Ramos (cell line): ENCODE measurements at regions not wholly inside any gene's neighbourhood (a gene's known extent, or its start where the extent isn't known, plus 50 kb on each side); places are given as distances from the start of the nearest gene placed in this dataset.

Experiments used
- in situ Hi-C: fragments of 300-500 bp; cut with MboI; formaldehyde crosslinking; loops from one replicate; pipeline ENCODE4 v1.14.3; 2022; ENCODE audit warnings: low sequenced_read_pairs; ENCODE audit not compliant: unreplicated experiment

DNA sequence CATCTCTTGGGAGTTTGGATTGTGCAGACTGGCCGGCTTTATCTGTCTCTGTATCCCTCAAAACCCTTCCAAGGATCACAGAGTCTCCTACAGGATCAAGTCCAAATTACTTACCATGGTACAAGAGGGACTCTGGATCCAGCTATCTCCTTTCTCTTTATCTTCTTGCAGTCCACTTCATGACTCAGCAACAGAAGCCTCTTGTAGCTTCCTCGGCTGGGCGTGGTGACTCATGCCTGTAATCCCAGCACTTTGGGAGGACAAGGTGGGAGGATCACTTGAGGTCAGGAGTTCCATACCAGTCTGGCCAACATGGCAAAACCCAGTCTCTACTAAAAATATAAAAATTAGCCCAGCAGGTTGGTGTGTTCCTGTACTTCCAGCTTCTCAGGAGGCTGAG lies 189.7 kb downstream of the BCAT1 start:
- in situ Hi-C loops = no loop called here

DNA sequence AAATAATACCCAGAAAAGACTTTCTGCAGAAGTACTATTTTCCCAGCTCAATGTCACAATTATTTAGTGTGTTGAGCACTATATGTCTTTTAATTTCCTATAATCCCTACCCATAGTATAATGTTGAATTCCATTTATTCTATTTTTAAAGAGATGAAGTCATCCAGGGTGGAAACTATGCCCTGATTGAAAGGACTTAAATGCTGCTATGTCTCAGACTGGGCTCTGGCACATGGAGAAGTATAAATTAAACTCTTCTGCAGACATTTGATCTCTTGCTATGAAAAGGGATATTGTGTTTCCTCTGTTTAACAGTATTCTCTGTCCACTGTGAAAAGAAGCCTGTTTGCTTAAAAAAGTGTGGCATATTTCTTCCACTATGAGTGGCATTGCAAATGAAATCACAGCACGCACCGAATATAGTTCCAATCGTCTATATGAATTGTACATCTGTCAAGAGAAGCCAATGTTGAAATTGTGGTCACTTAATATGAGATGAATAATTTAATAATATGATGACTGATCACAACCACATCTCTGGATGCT lies 192.3 kb downstream of the BCAT1 start:
- in situ Hi-C loops = no loop called here

DNA sequence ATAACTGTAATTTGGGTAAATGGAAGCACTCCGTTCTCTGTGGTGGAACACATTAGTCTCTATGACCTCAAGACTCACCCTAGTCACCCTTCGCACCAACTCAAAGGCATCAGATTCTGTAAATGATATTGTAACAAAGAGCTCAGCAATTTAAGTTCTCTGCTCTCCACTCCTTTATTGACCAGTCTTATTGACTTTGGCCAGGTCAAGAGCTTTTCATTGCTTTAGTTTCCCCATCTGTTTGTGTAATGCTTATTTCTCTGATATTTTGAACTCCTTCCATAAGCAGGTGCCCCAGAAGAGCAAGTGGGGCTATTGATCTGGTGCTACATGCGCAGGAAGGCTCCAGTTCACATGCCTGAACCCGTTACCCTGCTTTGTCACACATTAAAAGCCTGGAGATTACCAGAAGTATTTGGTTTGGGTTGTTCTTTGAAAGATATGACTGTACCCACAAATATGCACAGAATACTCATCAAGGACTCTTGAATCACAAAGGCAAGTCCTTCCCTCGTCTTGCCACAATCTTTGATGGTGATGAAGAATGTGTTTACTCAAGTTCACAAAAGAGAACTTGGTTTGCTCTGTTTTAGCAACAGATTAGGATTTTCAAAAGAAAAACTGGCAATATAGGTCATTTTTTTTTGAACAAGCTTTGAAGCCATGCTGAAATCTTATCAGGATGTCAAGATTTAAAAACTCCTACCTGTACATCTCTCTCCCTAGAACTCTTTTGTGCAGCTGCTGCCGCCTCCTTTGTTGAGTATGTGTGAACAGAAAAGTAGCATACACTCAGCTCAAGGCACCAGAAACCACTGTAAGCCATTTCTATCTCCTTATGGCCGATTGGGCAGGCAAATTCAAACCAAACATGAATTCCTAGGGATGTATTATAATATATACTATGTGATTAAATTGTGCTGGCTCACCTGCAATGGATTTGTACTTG lies 193.9 kb downstream of the BCAT1 start:
- in situ Hi-C loops = no loop called here

DNA sequence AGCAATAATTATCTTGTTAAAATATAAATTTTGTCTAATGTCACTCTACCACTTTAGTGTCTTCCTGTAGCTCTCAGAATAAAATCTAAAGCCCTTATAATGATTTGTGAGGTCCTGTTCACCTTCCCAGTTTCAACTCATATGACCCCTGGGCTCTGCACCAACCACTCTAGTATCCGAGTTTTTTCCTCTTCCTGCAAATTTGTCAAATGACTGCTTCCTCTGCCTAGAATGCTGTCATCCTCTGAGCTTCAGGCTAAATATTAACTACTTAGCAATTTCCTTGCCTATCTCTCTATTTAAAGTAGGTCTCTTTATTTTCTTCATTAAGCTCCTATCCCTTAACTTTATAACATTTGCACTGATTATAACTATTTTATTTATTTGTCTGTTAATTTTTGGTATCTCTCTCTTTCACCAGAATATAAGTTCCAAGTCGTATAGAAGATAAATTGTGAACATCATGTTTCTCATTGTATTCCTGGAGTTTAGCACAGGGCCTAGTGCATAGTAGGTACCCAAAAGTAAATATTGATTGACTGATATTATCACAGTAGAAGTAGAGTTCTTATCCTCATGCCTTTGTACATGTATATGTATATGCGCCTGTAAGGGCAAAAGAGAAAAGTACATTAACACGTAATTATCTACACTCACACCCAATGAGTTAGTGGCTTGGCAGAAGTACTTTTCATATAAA lies 196.0 kb downstream of the BCAT1 start:
- in situ Hi-C loops = no loop called here

DNA sequence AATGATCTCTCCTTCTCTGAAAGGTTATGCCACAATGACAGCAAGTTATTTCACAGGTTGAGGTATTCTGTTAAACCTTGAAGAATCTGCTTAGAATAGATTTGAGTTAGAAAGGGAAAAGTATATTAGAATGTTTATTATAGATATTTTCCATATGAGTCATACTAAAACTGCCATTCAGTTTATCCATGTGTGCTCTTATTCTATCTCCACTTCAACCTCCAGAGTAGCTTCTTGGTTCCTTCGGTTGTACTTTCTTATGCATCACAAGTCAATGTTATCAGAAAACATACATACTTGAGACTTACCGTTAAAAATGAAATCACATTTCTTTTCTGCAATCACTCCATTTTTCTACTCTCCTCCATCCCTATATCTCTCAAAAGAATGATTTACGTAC lies 197.7 kb downstream of the BCAT1 start:
- in situ Hi-C loops = no loop called here

DNA sequence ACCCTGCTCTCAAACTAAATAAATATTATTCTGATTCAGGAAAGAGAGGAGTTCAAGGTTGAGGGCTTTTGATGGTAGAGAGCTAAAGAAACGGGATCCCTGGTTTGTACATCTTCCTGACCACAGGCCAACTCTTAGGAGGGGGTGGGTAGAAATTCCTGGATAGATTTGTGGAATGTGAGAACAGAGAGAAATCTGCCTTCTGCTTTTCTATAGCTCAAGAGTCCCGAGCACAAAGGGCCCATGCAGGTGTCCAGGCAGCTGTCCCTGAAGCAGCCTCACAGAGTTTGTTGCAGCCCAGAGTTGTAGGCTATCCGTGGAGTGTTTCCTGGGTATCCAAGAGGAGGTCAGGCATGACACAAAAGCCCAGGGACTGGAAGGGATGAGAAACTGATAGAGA lies 198.6 kb downstream of the BCAT1 start:
- in situ Hi-C loops = no loop called here

DNA sequence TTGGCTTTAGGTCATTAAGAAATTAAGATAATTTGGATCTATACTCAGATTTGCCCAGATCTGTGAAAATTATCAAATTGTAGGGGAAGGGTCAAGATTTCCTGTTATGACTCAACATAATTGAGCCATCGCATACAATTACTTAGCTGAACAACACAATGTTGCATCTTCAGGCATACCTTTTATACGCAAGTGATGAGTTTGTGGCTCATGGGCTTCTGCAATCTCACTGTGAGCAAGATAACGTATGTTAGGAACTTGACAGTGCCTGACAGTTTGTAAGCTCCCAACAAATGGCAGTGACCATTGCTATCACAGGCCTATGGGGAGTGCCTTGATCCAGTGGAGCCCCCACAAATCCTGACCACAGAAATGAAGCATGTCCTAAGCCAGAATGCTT lies 199.7 kb downstream of the BCAT1 start:
- in situ Hi-C loops = no loop called here

DNA sequence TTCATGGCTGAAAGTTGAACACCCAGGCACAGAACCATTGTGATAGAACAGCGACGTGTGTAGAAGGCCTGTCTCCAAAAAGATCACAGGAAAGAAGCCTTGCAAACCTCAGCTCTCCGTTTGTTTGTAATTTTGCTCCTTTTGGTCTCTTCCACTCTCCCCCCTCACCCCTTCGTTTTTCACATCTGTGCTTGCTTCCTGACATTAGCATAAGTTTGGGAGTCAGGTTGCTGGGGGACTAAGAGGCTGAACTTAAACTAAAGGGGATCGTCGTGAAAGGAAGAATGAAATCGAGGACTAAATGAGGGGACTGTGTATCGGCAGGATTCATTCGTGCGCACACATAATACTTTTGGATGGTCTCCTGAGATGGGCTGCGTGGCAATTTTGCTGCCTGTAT lies 200.6 kb downstream of the BCAT1 start:
- in situ Hi-C loops = no loop called here

DNA sequence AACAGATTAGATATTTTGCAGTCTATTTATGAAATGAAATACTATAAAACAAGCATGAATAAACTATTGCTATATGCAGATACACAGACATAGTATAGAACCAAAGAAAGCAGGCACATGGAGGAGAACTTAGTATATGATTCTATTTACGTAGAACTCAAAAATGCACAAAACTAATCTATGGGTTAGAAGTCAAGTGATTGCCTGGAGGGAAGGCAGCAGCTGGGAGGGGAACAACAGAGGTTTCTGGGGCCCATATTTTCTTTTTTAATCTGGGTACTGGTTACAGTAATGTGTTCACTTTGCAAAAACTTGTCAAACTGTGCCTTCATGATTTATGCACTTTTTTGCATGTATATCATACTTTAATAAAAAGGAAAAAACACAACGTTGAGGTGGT lies 202.0 kb downstream of the BCAT1 start:
- in situ Hi-C loops = no loop called here

DNA sequence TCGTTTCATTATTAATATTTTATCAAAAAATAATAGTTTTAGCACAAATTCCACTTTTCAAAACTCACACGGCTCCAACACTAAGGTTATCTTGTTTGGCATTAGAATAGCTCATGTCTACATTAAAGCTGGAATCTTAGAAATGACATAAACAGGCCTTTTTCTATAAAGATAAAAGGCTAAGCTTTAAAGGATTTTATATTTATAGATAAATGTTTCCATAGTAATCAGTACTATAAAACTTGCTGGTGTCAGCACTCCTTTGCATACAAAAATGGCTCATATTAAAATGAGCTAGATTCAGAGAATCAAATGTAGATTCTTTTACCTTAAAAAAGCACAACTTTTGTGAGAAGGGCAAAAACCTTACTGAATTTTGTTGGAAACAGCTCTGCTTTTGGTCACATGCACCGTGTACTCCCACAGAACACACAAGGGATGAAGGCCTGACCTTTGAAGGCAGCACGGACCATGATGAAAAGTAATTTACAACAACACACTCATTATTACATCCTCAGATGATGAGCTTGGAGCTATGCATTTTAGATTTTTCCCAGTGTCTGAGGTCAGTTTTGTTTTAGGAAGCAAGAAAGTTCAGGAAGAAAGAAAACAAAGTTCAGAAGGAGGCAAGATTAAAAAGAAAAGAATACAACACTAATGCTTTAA lies 202.8 kb downstream of the BCAT1 start:
- in situ Hi-C loops = no loop called here

DNA sequence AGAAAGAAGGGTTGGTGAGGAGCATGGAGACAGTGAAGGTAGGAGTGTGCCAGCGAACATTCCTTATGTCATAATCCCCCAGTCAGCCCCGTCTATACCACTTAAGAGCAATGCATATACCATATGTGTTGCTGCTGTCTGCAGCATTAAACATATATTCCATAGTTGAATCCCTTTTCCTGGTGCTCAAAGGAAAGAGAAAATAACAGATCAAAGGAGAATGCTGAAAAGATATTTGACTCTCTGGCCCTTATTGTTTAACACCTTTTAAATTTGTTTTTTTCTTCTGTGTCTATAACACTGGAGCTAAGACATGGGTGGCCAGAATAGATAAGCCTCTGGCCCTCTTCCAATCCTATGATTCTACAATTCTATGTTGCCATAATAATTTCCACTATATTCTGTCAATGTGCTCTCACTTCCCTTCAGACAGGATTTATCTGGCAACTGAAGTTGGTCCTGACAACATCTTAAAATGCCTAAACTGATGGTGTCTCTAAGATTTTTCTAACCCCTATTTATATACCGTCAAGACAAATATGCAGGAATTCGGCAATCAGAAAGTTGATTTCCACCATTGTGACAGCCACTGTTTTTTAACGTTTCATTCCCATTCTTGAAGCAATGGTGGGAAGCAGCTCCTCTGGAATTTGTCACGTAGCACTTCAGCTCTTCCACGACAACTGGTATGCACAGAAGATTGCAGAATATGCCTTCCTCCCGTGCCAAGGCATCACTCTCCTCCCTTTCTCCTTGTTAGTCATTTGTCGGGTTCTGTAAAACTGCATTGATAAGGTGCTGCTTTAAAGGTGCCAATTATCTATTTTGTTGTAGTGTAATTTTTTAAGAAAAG lies 204.7 kb downstream of the BCAT1 start:
- in situ Hi-C loops = no loop called here

DNA sequence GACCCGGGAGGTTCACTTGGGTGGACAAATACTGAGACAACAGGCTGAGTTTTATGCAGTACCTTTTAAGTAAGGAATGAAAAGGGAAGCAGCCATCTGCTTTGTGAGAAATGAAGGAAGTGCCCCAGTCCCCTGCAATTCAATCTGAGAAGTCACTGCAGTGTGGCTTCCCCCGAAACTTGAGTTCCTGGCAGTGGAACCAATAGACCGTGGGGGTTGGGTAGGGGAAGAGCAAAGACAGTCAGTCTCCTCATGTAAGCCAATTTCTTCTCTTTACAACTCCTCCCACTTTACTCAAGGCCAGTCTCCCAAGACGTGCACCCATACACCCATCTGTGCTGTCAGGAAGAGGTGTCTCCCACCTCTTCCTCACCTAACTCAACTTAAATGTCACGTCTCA lies 206.5 kb downstream of the BCAT1 start:
- in situ Hi-C loops = no loop called here

DNA sequence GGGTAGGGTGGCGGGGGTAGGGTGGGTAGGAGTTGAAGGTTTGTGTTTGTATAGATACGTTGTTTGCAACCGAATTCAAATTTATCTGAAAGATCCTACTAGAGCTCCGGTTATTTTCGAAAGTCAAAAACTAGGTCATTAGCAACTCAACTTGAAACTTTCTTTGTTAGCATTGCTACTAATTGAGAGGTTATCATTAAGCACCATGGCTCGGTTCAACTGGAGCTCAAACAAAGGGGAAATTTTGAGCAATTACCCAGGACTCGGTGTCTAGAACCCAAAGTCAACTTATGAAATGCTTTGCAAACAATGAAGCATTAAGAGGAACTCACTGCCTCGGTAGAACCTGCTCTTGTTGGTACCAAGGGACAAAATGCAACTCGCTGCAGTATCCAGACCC lies 207.7 kb downstream of the BCAT1 start:
- in situ Hi-C loops = no loop called here

DNA sequence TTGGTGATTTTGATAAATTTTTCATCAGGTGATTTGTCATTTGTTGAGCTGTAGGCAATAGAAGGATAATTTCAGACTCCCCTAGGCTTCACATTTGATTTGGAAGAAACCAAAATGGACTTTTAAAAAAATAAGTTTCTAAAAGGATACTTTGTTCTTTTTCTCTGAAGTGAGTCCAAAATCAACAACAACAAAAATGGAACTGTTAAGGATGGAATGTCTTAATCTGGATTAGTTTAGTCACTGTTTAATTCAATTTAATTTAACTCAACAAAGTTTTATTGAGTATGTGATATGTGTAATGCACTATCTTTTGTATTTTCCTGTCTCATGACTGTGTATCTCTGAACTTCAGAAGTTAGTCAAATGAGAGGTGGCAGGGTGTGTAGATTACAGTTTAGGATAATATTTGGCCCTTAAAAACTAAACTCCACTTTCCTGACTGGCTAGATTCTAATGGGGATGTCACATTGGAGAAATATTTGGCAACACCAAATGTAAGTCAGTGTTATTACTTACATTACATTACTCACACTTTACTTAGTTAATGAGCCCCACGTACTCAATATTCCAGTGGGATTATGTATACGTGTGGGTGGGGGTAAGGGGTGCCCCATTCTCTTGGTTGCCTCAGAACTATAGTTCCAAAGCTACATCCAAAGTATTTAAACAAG lies 209.7 kb downstream of the BCAT1 start:
- in situ Hi-C loops = no loop called here

DNA sequence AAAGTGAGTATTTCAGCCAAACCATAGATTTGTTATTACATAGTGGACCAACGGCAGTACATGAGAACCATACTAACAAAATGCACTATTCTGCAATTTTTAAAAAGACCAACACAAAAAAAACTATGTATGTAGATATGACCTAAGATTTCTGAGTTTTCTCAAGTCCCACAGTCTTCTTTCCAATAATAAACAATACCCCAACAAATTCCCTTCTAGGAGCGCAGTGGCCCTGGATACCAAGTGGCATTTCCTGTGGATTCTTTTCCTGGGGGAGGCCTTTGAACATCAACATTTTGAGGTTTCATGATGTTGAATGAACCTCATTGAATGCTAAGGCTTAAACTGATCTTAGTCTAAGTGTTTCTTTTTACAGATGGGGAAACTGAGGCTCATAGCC lies 210.5 kb downstream of the BCAT1 start:
- in situ Hi-C loops = no loop called here

DNA sequence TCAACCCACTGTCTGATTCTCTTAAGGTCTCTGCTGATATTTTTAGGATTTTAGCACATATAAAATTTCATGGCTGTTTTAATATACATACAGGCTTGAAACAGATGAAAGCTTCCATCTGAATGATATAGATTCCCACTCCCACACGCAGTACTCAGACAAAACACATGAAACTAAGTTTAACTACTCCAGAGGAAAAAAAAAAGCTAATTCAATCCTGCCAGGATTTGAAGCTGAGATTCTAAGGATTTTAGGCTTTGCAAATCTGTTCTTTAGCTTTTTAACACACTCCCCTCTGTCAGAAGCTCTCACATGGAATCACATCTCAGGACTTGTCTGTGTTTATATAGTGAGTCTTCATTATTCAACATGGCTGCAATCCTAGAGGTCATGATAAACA lies 217.3 kb downstream of the BCAT1 start:
- in situ Hi-C loops = no loop called here

DNA sequence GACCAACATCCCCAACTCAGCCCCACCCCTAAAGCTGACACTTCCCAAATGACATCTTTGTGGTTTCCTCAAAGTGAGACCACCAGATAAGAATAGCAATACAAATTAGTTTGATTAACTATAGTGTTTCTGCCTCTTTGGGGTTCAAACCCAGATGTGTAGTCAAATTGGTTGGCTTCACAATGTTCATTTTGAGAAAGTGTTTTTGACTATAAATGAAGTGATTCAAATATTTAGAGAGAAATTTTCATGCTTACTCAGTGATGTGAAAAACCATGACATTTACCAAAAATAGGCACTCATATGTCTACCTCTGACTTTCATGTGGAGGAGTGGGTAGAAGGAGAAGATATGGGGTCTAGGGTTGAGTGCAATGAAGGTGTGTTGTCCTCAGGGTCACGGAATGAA lies 218.4 kb downstream of the BCAT1 start:
- in situ Hi-C loops = no loop called here

DNA sequence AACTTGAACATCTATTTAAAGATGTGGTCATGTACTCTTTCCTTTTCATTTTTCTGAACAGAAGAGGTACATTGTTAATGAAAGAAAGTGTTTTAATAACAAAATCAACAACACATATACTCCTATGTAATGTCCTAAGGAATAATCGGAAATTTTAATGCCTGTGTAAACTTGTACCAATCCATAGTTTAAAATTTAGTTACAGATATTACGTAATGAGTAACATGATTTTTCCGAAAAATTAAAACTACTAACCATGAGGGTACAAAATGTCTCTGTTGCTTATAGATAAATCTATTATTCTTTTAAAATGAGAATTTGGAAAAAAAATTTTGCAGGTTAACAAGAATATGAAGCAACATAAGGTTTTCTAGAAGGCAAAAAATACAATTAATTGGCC lies 220.1 kb downstream of the BCAT1 start:
- in situ Hi-C loops = no loop called here

DNA sequence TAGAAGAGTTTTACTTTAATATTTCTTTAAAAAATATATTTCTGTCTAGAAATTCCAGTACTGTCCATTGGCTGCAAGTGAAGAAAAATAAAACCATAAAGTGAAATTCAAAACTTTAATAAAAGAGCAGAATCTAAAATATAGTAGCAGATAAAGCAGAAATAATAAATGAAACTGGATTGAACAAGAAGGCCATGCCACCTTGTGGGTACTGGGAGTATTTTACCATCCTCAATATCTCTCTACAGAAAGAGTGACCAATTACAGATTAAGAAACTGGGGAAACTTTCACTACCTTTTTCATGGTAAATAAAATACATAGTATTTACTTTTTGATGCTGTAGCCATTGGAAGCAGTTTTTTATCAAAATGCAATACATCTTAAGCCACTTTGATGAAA lies 220.5 kb downstream of the BCAT1 start:
- in situ Hi-C loops = no loop called here
